ENCODE measurements at regions not wholly inside any gene's neighbourhood (a gene's known extent, or its start where the extent isn't known, plus 50 kb on each side); places are given as distances from the start of the nearest gene placed in this dataset.

GRCh38 chr2:14743861-14744260, 111.3 kb downstream of the LRATD1 start:
- DNase-seq (ENCODE audit: low read depth in 1 of 2, low spot score in 1 of 2) = no peak
- no peak overlapping the region for H3K4me3 ChIP-seq (replicated peaks; ENCODE audit: insufficient read depth, low read length)
- no peaks in the 10 kb centered on the region for H3K27me3 ChIP-seq (ENCODE audit: insufficient read depth, poor library complexity, severe bottlenecking)
- H3K27ac ChIP-seq (replicated peaks) = no peak overlapping the region
- TF ChIP-seq SPI1 (IDR thresholded peaks at IDR 0.05; ENCODE audit: borderline replicate concordance, low read depth) = no peak
- no peak for TF ChIP-seq CTCF (IDR thresholded peaks at IDR 0.05; ENCODE audit: insufficient read depth, low read length)
- no peak for TF ChIP-seq GABPA (IDR thresholded peaks at IDR 0.05; ENCODE audit: low read depth)
- TF ChIP-seq, protein P1, sequence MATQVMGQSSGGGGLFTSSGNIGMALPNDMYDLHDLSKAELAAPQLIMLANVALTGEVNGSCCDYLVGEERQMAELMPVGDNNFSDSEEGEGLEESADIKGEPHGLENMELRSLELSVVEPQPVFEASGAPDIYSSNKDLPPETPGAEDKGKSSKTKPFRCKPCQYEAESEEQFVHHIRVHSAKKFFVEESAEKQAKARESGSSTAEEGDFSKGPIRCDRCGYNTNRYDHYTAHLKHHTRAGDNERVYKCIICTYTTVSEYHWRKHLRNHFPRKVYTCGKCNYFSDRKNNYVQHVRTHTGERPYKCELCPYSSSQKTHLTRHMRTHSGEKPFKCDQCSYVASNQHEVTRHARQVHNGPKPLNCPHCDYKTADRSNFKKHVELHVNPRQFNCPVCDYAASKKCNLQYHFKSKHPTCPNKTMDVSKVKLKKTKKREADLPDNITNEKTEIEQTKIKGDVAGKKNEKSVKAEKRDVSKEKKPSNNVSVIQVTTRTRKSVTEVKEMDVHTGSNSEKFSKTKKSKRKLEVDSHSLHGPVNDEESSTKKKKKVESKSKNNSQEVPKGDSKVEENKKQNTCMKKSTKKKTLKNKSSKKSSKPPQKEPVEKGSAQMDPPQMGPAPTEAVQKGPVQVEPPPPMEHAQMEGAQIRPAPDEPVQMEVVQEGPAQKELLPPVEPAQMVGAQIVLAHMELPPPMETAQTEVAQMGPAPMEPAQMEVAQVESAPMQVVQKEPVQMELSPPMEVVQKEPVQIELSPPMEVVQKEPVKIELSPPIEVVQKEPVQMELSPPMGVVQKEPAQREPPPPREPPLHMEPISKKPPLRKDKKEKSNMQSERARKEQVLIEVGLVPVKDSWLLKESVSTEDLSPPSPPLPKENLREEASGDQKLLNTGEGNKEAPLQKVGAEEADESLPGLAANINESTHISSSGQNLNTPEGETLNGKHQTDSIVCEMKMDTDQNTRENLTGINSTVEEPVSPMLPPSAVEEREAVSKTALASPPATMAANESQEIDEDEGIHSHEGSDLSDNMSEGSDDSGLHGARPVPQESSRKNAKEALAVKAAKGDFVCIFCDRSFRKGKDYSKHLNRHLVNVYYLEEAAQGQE (IDR thresholded peaks at IDR 0.05; ENCODE audit: insufficient replicate concordance, low read depth) = no peak
- no peak for TF ChIP-seq POLR2AphosphoS5 (IDR thresholded peaks at IDR 0.05; ENCODE audit: low read depth)

DNA sequence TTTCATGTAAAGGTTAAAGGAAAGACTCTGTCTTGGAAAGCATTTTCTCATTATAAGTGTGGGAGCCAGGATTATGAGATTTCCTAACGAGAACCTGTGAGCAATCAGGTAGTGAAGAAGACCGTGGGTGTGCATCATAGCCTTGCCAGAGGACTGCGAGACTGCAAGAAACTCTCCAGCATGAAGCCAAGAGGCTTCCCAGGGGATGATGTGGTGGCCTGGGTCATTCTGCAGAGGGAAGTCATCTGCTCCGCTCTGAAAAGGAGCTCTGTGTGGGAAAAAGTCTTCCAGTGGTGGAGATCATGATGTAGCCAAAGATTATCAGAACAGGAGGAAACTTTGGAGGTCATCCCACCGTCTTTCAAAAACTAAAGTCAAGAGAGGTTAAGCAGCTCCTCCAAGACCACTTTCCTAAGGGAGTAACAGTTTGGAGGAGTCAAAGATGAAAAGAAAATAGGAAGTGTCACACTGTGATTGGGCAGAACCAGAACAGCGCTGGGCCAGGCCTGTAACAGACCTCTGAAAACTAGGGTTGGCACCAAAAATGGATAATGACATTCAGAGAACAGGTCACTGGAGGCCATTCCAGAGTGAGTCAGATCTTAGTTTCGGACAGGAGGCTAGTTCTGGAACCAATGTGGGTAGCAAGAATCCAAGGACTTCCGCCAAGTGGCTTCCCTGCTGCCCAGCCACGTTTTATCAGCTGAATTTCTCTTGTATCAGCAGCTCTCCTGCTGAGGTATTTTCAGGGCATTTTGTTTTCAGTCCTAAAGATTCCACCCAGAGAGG, 113.0 kb downstream of the LRATD1 start:
- no peaks in the 10 kb centered on the region for H3K27me3 ChIP-seq (ENCODE audit: insufficient read depth, poor library complexity, severe bottlenecking)
- no peak for DNase-seq (ENCODE audit: low read depth in 1 of 2, low spot score in 1 of 2)
- no peak overlapping the region for H3K4me3 ChIP-seq (replicated peaks; ENCODE audit: insufficient read depth, low read length)
- no peak overlapping the region for H3K27ac ChIP-seq (replicated peaks)
- no peak for TF ChIP-seq POLR2AphosphoS5 (IDR thresholded peaks at IDR 0.05; ENCODE audit: low read depth)
- TF ChIP-seq, protein P1 (IDR thresholded peaks at IDR 0.05; ENCODE audit: insufficient replicate concordance, low read depth) = no peak

GRCh38 chr2:14746133-14746532, 113.6 kb downstream of the LRATD1 start:
- H3K27ac ChIP-seq (replicated peaks) = no peak overlapping the region
- no peaks in the 10 kb centered on the region for H3K27me3 ChIP-seq (ENCODE audit: insufficient read depth, poor library complexity, severe bottlenecking)
- TF ChIP-seq, protein P1 (IDR thresholded peaks at IDR 0.05; ENCODE audit: insufficient replicate concordance, low read depth) = no peak
- no peak for TF ChIP-seq GABPA (IDR thresholded peaks at IDR 0.05; ENCODE audit: low read depth)
- TF ChIP-seq POLR2AphosphoS5 (IDR thresholded peaks at IDR 0.05; ENCODE audit: low read depth) = no peak
- TF ChIP-seq CTCF (IDR thresholded peaks at IDR 0.05; ENCODE audit: insufficient read depth, low read length) = no peak
- TF ChIP-seq SPI1 (IDR thresholded peaks at IDR 0.05; ENCODE audit: borderline replicate concordance, low read depth) = no peak
- DNase-seq (ENCODE audit: low read depth in 1 of 2, low spot score in 1 of 2) = no peak
- no peak overlapping the region for H3K4me3 ChIP-seq (replicated peaks; ENCODE audit: insufficient read depth, low read length)

Measured in HL-60 (cell line).